GM12878 (cell line): ENCODE measurements at regions not wholly inside any gene's neighbourhood (a gene's known extent, or its start where the extent isn't known, plus 50 kb on each side); places are given as distances from the start of the nearest gene placed in this dataset.

ENCODE experiments used
- ATAC-seq: fragments of 200-7000 bp; cut with Tn5 transposase; 3 replicates; pipeline ENCODE4 v1.9.1; 2020; ENCODE audit warnings: mild to moderate bottlenecking, moderate library complexity
- BruUV-seq: library from RNA; stranded (reverse); fragments of 400-500 nt; replicated peaks from 2 replicates; lab custom pipeline; 2021; lab: Mats Ljungman, UMichigan
- CTCF ChIA-PET: fragments of 300-600 bp; sonication (Branson Sonifier 250); formaldehyde crosslinking; extraction: SDS; loops from one replicate; lab custom pipeline; 2021; ENCODE audit warnings: inconsistent platforms; lab: Yijun Ruan, JAX
- POLR2A ChIA-PET: fragments of 350-600 bp; formaldehyde crosslinking; extraction: SDS; loops from one replicate; lab custom pipeline; 2021; ENCODE audit warnings: inconsistent platforms; lab: Charles Lee
- RAD21 ChIA-PET: fragments of 300-600 bp; sonication (Branson Sonifier 250); formaldehyde crosslinking; loops from one replicate; lab custom pipeline; 2023; ENCODE audit warnings: antibody characterized with exemption; ENCODE audit not compliant: unreplicated experiment; lab: Charles Lee
- SMC1A ChIA-PET: fragments of 300-600 bp; sonication (Branson Sonifier 250); formaldehyde crosslinking; loops from one replicate; lab custom pipeline; 2023; ENCODE audit not compliant: unreplicated experiment, uncharacterized antibody; lab: Charles Lee
- DNase-seq: peaks from one replicate; pipeline ENCODE4 v3.0.0-alpha.2; 2011; ENCODE audit warnings: low read depth, low spot score
- FAIRE-seq: peaks from 3 replicates; lab custom pipeline; 2011; peaks lifted over from hg19 to GRCh38; lab: Jason Lieb, UNC
- H2AFZ ChIP-seq: 2 replicates; pipeline ENCODE4 v1.6.0; 2011; ENCODE audit warnings: low read depth, low read length, control low read depth; ENCODE audit not compliant: control insufficient read depth
- H3K27ac ChIP-seq: 2 replicates; pipeline ENCODE4 v1.5.1; 2011; ENCODE audit warnings: control low read depth; ENCODE audit not compliant: control insufficient read depth, insufficient read depth
- H3K27me3 ChIP-seq, 2 experiments: replicated peaks in 1 of 2; 2 replicates each; pipeline versions ENCODE4 v1.6.0 to v1.6.1; 2011; ENCODE audit warnings: low read length in 1 of 2; ENCODE audit not compliant: control insufficient read depth in 2 of 2, insufficient read depth in 2 of 2
- H3K36me3 ChIP-seq, 2 experiments: 2 replicates each; pipeline ENCODE4 v1.5.1; 2011; ENCODE audit warnings: low read length in 1 of 2; ENCODE audit not compliant: control insufficient read depth in 2 of 2, insufficient read depth in 2 of 2
- H3K4me1 ChIP-seq: 2 replicates; pipeline ENCODE4 v1.6.1; 2011; ENCODE audit warnings: mild to moderate bottlenecking, low read length, moderate library complexity, mixed read lengths; ENCODE audit not compliant: control insufficient read depth, insufficient read depth
- H3K4me2 ChIP-seq: 2 replicates; pipeline ENCODE4 v1.6.0; 2011; ENCODE audit warnings: control low read depth; ENCODE audit not compliant: control insufficient read depth, insufficient read depth
- H3K4me3 ChIP-seq: fragments of 200-600 bp; sonication (generic); 2 replicates; pipeline ENCODE4 v1.5.1; 2016
- H3K79me2 ChIP-seq: 2 replicates; pipeline ENCODE4 v1.6.0; 2011; ENCODE audit warnings: low read length; ENCODE audit not compliant: control insufficient read depth, insufficient read depth
- H3K9ac ChIP-seq: 2 replicates; pipeline ENCODE4 v1.8.0; 2011; ENCODE audit warnings: low read length, control low read depth, mixed read lengths; ENCODE audit not compliant: control insufficient read depth, insufficient read depth
- H3K9me3 ChIP-seq: replicated peaks from 3 replicates; pipeline ENCODE4 v1.5.1; 2011; ENCODE audit warnings: mild to moderate bottlenecking, low read length; ENCODE audit not compliant: control insufficient read depth, insufficient read depth
- H4K20me1 ChIP-seq: 2 replicates; pipeline ENCODE4 v1.6.0; 2011; ENCODE audit not compliant: control insufficient read depth, insufficient read depth
- FOXM1 ChIP-seq: IDR thresholded peaks from 2 replicates; pipeline ENCODE4 v1.6.1; 2012; ENCODE audit warnings: low read depth, mild to moderate bottlenecking, inconsistent platforms, low read length, moderate library complexity
- GABPA ChIP-seq: IDR thresholded peaks from 2 replicates; pipeline ENCODE4 v1.6.1; 2014; ENCODE audit warnings: antibody characterized with exemption, low read depth, mild to moderate bottlenecking, inconsistent platforms
- RELA ChIP-seq: fragments of 450-650 bp; IDR thresholded peaks from 2 replicates; pipeline ENCODE4 v1.8.0; 2014; ENCODE audit warnings: borderline replicate concordance; ENCODE audit not compliant: partially characterized antibody
- SMAD5 ChIP-seq: IDR thresholded peaks from 2 replicates; pipeline ENCODE4 v1.6.1; 2016; ENCODE audit warnings: antibody characterized with exemption, low read depth
- TARDBP ChIP-seq: IDR thresholded peaks from 2 replicates; pipeline ENCODE4 v1.6.1; 2016; ENCODE audit warnings: borderline replicate concordance
- WGBS: methylation state at CpG from one replicate; pipeline ENCODE4 v1.1.6; 2016; ENCODE audit warnings: low lambda C conversion rate; ENCODE audit not compliant: insufficient replicate concordance, insufficient coverage; ENCODE audit errors: missing lambda C conversion rate; 5-methylcytosine and 5-hydroxymethylcytosine counted together
- in situ Hi-C: fragments of 300-500 bp; cut with MboI; formaldehyde crosslinking; loops from 9 replicates; pipeline ENCODE4 v1.14.3; 2018; ENCODE audit warnings: mixed read lengths
- intact Hi-C: fragments of 100-400 bp; cut with micrococcal nuclease; formaldehyde crosslinking; loops from one replicate; pipeline ENCODE4 v1.14.2; 2022; ENCODE audit not compliant: unreplicated experiment
- TF ChIP-seq, protein P1 (sequence below): IDR thresholded peaks from 2 replicates; pipeline ENCODE4 v1.6.1; 2012; ENCODE audit warnings: mild to moderate bottlenecking, low read depth, low read length
- TF ChIP-seq, protein P2 (sequence below), 3 experiments: IDR thresholded peaks in 2 of 3; conservative IDR thresholded peaks in 1 of 3; 2 replicates each; pipeline ENCODE4 v1.5.1; 2011; ENCODE audit warnings: low read depth in 3 of 3, low read length in 3 of 3, mild to moderate bottlenecking in 3 of 3, control low read depth in 2 of 3, moderate library complexity in 2 of 3, inconsistent platforms in 1 of 3, mixed read lengths in 1 of 3; ENCODE audit not compliant: control insufficient read depth in 2 of 3, insufficient read depth in 1 of 3; ENCODE audit errors: extremely low read depth in 1 of 3
- TF ChIP-seq, protein P3 (sequence below): fragments of 150-350 bp; IDR thresholded peaks from 2 replicates; pipeline ENCODE4 v1.6.1; 2016; ENCODE audit warnings: low read depth, low read length
- TF ChIP-seq, protein P4 (sequence below): fragments of 450-650 bp; IDR thresholded peaks from 2 replicates; pipeline ENCODE4 v1.6.1; 2017; ENCODE audit warnings: antibody characterized with exemption, mild to moderate bottlenecking, moderate library complexity
- TF ChIP-seq, protein P5 (sequence below): IDR thresholded peaks from 2 replicates; pipeline ENCODE4 v1.6.1; 2011; ENCODE audit warnings: low read depth, mild to moderate bottlenecking, low read length, moderate library complexity, borderline replicate concordance; ENCODE audit errors: extremely low read depth

DNA sequence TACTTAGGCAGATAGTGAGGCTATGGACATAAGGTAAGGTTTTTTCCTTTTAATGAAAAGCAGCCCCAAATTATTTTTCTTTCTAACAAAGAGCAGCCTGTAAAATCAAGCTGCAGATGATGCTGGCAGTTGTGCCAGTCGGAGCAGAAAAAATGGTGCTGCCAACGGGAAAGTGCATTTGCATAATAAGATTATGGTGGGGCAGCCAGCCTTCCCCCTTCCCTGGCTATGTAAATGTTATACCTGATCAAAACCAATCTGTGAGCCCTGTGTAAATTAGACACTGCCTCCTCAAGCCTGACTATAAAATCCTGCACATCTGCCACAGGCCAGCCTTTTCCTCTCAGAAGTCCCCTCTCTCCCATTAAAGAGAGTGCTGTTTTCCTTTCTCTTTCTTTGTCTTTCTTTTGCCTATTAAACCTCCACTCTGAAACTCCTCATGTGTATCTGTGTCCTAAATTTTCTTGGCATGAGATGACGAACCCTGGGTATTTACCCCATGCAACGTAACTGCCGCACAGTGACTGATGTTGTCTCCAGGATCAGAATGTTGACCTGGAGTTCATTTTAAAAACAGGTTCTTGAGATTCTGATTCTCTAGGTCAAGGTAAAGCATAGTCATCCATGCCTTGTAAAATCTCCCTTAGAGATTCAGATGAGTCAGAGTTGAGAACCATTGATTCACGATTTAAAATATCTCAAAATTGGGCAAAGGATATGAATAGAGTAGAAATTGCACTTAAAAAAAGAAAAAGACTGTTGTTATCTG is 167.3 kb upstream of the C1GALT1 start:
- Histone ChIP-seq H3K9me3 (no peaks in the 10 kb centered on the region), H3K4me3 (no peak overlapping the region), H3K9ac (no peak overlapping the region), H3K27me3 (no peaks in the 10 kb centered on the region), H3K36me3 (no peaks in the 10 kb centered on the region), H4K20me1 (no peaks in the 10 kb centered on the region), H2AFZ (no peak overlapping the region), H3K4me1 (no peaks in the 10 kb centered on the region), H3K79me2 (no peaks in the 10 kb centered on the region), H3K4me2 (no peak overlapping the region), H3K27ac (no peak overlapping the region)
- in situ Hi-C loops (no loop called here), intact Hi-C loops (no loop called here)
- SMC1A ChIA-PET, result no interaction called here
- ATAC-seq (no peak), DNase-seq (no peak), FAIRE-seq (no peak)
- RAD21 ChIA-PET, result no interaction called here
- POLR2A ChIA-PET, result no interaction called here
- CTCF ChIA-PET, result no interaction called here
- 40% methylated on average over 6 of the region's 6 CpGs for WGBS
- no TSS peak for BruUV-seq
- TF ChIP-seq, protein P1, sequence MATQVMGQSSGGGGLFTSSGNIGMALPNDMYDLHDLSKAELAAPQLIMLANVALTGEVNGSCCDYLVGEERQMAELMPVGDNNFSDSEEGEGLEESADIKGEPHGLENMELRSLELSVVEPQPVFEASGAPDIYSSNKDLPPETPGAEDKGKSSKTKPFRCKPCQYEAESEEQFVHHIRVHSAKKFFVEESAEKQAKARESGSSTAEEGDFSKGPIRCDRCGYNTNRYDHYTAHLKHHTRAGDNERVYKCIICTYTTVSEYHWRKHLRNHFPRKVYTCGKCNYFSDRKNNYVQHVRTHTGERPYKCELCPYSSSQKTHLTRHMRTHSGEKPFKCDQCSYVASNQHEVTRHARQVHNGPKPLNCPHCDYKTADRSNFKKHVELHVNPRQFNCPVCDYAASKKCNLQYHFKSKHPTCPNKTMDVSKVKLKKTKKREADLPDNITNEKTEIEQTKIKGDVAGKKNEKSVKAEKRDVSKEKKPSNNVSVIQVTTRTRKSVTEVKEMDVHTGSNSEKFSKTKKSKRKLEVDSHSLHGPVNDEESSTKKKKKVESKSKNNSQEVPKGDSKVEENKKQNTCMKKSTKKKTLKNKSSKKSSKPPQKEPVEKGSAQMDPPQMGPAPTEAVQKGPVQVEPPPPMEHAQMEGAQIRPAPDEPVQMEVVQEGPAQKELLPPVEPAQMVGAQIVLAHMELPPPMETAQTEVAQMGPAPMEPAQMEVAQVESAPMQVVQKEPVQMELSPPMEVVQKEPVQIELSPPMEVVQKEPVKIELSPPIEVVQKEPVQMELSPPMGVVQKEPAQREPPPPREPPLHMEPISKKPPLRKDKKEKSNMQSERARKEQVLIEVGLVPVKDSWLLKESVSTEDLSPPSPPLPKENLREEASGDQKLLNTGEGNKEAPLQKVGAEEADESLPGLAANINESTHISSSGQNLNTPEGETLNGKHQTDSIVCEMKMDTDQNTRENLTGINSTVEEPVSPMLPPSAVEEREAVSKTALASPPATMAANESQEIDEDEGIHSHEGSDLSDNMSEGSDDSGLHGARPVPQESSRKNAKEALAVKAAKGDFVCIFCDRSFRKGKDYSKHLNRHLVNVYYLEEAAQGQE, result no peak
- TF ChIP-seq GABPA (no peak), RELA (no peak), FOXM1 (no peak), SMAD5 (no peak), TARDBP (no peak)
- TF ChIP-seq, protein P2, sequence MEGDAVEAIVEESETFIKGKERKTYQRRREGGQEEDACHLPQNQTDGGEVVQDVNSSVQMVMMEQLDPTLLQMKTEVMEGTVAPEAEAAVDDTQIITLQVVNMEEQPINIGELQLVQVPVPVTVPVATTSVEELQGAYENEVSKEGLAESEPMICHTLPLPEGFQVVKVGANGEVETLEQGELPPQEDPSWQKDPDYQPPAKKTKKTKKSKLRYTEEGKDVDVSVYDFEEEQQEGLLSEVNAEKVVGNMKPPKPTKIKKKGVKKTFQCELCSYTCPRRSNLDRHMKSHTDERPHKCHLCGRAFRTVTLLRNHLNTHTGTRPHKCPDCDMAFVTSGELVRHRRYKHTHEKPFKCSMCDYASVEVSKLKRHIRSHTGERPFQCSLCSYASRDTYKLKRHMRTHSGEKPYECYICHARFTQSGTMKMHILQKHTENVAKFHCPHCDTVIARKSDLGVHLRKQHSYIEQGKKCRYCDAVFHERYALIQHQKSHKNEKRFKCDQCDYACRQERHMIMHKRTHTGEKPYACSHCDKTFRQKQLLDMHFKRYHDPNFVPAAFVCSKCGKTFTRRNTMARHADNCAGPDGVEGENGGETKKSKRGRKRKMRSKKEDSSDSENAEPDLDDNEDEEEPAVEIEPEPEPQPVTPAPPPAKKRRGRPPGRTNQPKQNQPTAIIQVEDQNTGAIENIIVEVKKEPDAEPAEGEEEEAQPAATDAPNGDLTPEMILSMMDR (IDR thresholded peaks at IDR 0.05 in 2 of 3, conservative IDR thresholded peaks at IDR 0.05 in 1 of 3; ENCODE audit: control insufficient read depth in 2 of 3, extremely low read depth in 1 of 3, insufficient read depth in 1 of 3, low read depth in 3 of 3, low read length in 3 of 3), result no peak
- TF ChIP-seq, protein P3, sequence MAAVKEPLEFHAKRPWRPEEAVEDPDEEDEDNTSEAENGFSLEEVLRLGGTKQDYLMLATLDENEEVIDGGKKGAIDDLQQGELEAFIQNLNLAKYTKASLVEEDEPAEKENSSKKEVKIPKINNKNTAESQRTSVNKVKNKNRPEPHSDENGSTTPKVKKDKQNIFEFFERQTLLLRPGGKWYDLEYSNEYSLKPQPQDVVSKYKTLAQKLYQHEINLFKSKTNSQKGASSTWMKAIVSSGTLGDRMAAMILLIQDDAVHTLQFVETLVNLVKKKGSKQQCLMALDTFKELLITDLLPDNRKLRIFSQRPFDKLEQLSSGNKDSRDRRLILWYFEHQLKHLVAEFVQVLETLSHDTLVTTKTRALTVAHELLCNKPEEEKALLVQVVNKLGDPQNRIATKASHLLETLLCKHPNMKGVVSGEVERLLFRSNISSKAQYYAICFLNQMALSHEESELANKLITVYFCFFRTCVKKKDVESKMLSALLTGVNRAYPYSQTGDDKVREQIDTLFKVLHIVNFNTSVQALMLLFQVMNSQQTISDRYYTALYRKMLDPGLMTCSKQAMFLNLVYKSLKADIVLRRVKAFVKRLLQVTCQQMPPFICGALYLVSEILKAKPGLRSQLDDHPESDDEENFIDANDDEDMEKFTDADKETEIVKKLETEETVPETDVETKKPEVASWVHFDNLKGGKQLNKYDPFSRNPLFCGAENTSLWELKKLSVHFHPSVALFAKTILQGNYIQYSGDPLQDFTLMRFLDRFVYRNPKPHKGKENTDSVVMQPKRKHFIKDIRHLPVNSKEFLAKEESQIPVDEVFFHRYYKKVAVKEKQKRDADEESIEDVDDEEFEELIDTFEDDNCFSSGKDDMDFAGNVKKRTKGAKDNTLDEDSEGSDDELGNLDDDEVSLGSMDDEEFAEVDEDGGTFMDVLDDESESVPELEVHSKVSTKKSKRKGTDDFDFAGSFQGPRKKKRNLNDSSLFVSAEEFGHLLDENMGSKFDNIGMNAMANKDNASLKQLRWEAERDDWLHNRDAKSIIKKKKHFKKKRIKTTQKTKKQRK, result no peak
- TF ChIP-seq, protein P4, sequence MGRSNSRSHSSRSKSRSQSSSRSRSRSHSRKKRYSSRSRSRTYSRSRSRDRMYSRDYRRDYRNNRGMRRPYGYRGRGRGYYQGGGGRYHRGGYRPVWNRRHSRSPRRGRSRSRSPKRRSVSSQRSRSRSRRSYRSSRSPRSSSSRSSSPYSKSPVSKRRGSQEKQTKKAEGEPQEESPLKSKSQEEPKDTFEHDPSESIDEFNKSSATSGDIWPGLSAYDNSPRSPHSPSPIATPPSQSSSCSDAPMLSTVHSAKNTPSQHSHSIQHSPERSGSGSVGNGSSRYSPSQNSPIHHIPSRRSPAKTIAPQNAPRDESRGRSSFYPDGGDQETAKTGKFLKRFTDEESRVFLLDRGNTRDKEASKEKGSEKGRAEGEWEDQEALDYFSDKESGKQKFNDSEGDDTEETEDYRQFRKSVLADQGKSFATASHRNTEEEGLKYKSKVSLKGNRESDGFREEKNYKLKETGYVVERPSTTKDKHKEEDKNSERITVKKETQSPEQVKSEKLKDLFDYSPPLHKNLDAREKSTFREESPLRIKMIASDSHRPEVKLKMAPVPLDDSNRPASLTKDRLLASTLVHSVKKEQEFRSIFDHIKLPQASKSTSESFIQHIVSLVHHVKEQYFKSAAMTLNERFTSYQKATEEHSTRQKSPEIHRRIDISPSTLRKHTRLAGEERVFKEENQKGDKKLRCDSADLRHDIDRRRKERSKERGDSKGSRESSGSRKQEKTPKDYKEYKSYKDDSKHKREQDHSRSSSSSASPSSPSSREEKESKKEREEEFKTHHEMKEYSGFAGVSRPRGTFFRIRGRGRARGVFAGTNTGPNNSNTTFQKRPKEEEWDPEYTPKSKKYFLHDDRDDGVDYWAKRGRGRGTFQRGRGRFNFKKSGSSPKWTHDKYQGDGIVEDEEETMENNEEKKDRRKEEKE, result no peak
- TF ChIP-seq, protein P5, sequence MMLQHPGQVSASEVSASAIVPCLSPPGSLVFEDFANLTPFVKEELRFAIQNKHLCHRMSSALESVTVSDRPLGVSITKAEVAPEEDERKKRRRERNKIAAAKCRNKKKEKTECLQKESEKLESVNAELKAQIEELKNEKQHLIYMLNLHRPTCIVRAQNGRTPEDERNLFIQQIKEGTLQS, result no peak
